HepG2 (cell line): ENCODE measurements at regions not wholly inside any gene's neighbourhood (a gene's known extent, or its start where the extent isn't known, plus 50 kb on each side); places are given as distances from the start of the nearest gene placed in this dataset.

ENCODE experiments used
- ATAC-seq: fragments of 200-7000 bp; cut with Tn5 transposase; 3 replicates; pipeline ENCODE4 v1.9.1; 2020; ENCODE audit warnings: mild to moderate bottlenecking, moderate library complexity
- BruUV-seq: library from RNA; stranded (reverse); fragments of 400-500 nt; replicated peaks from 2 replicates; lab custom pipeline; 2021; lab: Mats Ljungman, UMichigan
- CTCF ChIA-PET: fragments of 300-600 bp; formaldehyde crosslinking; extraction: SDS; loops from one replicate; lab custom pipeline; 2021; ENCODE audit warnings: low total read pairs, inconsistent platforms, low intra/inter-chr PET ratio; lab: Yijun Ruan, JAX
- POLR2A ChIA-PET: fragments of 350-600 bp; sonication (Branson Sonifier 250); formaldehyde crosslinking; loops from one replicate; lab custom pipeline; 2020; ENCODE audit warnings: antibody characterized with exemption, inconsistent platforms; lab: Yijun Ruan, JAX
- DNase-seq: peaks from one replicate; pipeline ENCODE4 v3.0.0-alpha.2; 2015; ENCODE audit warnings: low spot score
- FAIRE-seq: peaks from 3 replicates; lab custom pipeline; 2011; peaks lifted over from hg19 to GRCh38; lab: Jason Lieb, UNC
- H2AFZ ChIP-seq: one replicate; pipeline ENCODE4 v1.6.1; 2011; ENCODE audit warnings: low read length, inconsistent platforms
- H3K27ac ChIP-seq: fragments of 300-600 bp; 3 replicates; pipeline ENCODE4 v1.8.0; 2011; ENCODE audit warnings: mixed run types, mild to moderate bottlenecking, mixed read lengths, low read length, inconsistent platforms; ENCODE audit not compliant: insufficient read depth; ENCODE audit errors: extremely low read length
- H3K27me3 ChIP-seq, 2 experiments: fragments of 200-600 bp in 1 of 2; 2 replicates in 1 of 2; 3 replicates in 1 of 2; pipeline versions ENCODE4 v1.6.0 to v1.8.0; 2011; ENCODE audit warnings: low read length in 2 of 2, mild to moderate bottlenecking in 2 of 2, moderate library complexity in 2 of 2, inconsistent platforms in 1 of 2; ENCODE audit not compliant: insufficient read depth in 2 of 2, control insufficient read depth in 1 of 2
- H3K36me3 ChIP-seq, 2 experiments: fragments of 200-600 bp in 1 of 2; replicated peaks in 1 of 2; 2 replicates in 1 of 2; 3 replicates in 1 of 2; pipeline versions ENCODE4 v1.5.1 to v1.8.0; 2011; ENCODE audit warnings: low read length in 2 of 2, inconsistent platforms in 1 of 2; ENCODE audit not compliant: insufficient read depth in 2 of 2, control insufficient read depth in 1 of 2
- H3K4me1 ChIP-seq: 2 replicates; pipeline ENCODE4 v1.5.1; 2012; ENCODE audit warnings: low read length, inconsistent platforms; ENCODE audit not compliant: insufficient read depth
- H3K4me2 ChIP-seq: 2 replicates; pipeline ENCODE4 v1.6.0; 2011; ENCODE audit warnings: low read depth, low read length, inconsistent platforms
- H3K4me3 ChIP-seq, 3 experiments: fragments of 200-600 bp in 1 of 3; sonication (generic), shearing (Covaris generic) in 1 of 3; replicated peaks in 1 of 3; 2 replicates each; pipeline ENCODE4 v1.5.1; 2011 to 2016; ENCODE audit warnings: low read length in 3 of 3, inconsistent platforms in 2 of 3, low read depth in 2 of 3, mild to moderate bottlenecking in 2 of 3, control low read depth in 1 of 3, mixed read lengths in 1 of 3; ENCODE audit not compliant: insufficient read depth in 1 of 3
- H3K79me2 ChIP-seq: one replicate; pipeline ENCODE4 v1.6.1; 2011; ENCODE audit warnings: low read length, inconsistent platforms; ENCODE audit not compliant: insufficient read depth
- H3K9ac ChIP-seq: 2 replicates; pipeline ENCODE4 v1.6.0; 2011; ENCODE audit warnings: mild to moderate bottlenecking, low read depth, low read length, inconsistent platforms; ENCODE audit not compliant: insufficient read depth
- H3K9me3 ChIP-seq: 2 replicates; pipeline ENCODE4 v1.5.1; 2012; ENCODE audit warnings: mild to moderate bottlenecking, low read length
- H4K20me1 ChIP-seq: 2 replicates; pipeline ENCODE4 v1.6.0; 2011; ENCODE audit warnings: inconsistent platforms, mild to moderate bottlenecking, low read length, moderate library complexity; ENCODE audit not compliant: insufficient read depth
- CEBPB ChIP-seq: IDR thresholded peaks from 2 replicates; pipeline ENCODE4 v1.6.1; 2011; ENCODE audit warnings: low read depth, low read length, improper control_type of control experiment, borderline replicate concordance
- FOSL2 ChIP-seq: sonication (generic); formaldehyde crosslinking; IDR thresholded peaks from 2 replicates; pipeline ENCODE4 v1.4.0; 2020; ENCODE audit warnings: missing genetic modification reagents
- HNRNPUL1 ChIP-seq: fragments of 200-400 bp; formaldehyde crosslinking; IDR thresholded peaks from 2 replicates; pipeline ENCODE4 v1.6.1; 2017; ENCODE audit warnings: low read depth, mild to moderate bottlenecking, low read length, moderate library complexity
- MAFF ChIP-seq: IDR thresholded peaks from 2 replicates; pipeline ENCODE4 v1.6.1; 2011; ENCODE audit warnings: low read depth, low read length, improper control_type of control experiment
- MAFK ChIP-seq, 2 experiments: IDR thresholded peaks in 1 of 2; conservative IDR thresholded peaks in 1 of 2; 2 replicates each; pipeline ENCODE4 v1.6.1; 2011; ENCODE audit warnings: improper control_type of control experiment in 2 of 2, low read length in 2 of 2
- SMARCC2 ChIP-seq: fragments of 450-650 bp; IDR thresholded peaks from 2 replicates; pipeline ENCODE4 v1.6.1; 2017; ENCODE audit warnings: antibody characterized with exemption, mild to moderate bottlenecking
- ZFYVE20 ChIP-seq: sonication (generic); formaldehyde crosslinking; IDR thresholded peaks from 2 replicates; pipeline ENCODE4 v1.8.0; 2023; ENCODE audit warnings: low read depth, mild to moderate bottlenecking, moderate library complexity, missing genetic modification reagents, borderline replicate concordance
- ZMYM2 ChIP-seq: sonication (generic); formaldehyde crosslinking; IDR thresholded peaks from 2 replicates; pipeline ENCODE4 v1.8.0; 2022; ENCODE audit warnings: mild to moderate bottlenecking, missing genetic modification reagents
- ZNF225 ChIP-seq: sonication (generic); formaldehyde crosslinking; IDR thresholded peaks from 2 replicates; pipeline ENCODE4 v1.4.0; 2020; ENCODE audit warnings: mild to moderate bottlenecking, missing genetic modification reagents
- ZNF274 ChIP-seq: sonication (generic); formaldehyde crosslinking; IDR thresholded peaks from 2 replicates; pipeline ENCODE4 v1.5.1; 2020; ENCODE audit warnings: mild to moderate bottlenecking, missing genetic modification reagents
- ZNF816 ChIP-seq: sonication (generic); formaldehyde crosslinking; IDR thresholded peaks from 2 replicates; pipeline ENCODE4 v1.8.0; 2022; ENCODE audit warnings: missing genetic modification reagents, mild to moderate bottlenecking, borderline replicate concordance
- WGBS: methylation state at CpG from one replicate; pipeline ENCODE4 v1.1.6; 2017; ENCODE audit warnings: low lambda C conversion rate; 5-methylcytosine and 5-hydroxymethylcytosine counted together
- in situ Hi-C: cut with HindIII; loops from 2 replicates; pipeline ENCODE4 v1.10.0; 2017; ENCODE audit warnings: low pct_unique_long_range_greater_than_20kb; ENCODE audit not compliant: extremely low pct_ligation_motif_present
- intact Hi-C: fragments of 100-400 bp; cut with micrococcal nuclease; formaldehyde crosslinking; loops from one replicate; pipeline ENCODE4 v1.10.0; 2022; ENCODE audit not compliant: unreplicated experiment

- BruUV-seq: no TSS peak
- no peaks in the 10 kb centered on the region for H4K20me1 ChIP-seq
- FAIRE-seq (no peak), ATAC-seq (no peak), DNase-seq (no peak)
- no peak overlapping the region for H3K9ac ChIP-seq
- H3K4me3 ChIP-seq: no peak overlapping the region
- TF ChIP-seq ZNF816 (CRISPR knock-in tag) (no peak), SMARCC2 (no peak), HNRNPUL1 (no peak), CEBPB (peak; percentile 75; the same call in 1 of the 2 replicates), FOSL2 (CRISPR knock-in tag) (peak; percentile 72), ZFYVE20 (CRISPR knock-in tag) (no peak), ZNF225 (CRISPR knock-in tag) (no peak)
- no peak overlapping the region for H3K27ac ChIP-seq
- no peaks in the 10 kb centered on the region for H3K9me3 ChIP-seq
- no peaks in the 10 kb centered on the region for H3K4me1 ChIP-seq
- H3K4me2 ChIP-seq: no peak overlapping the region
- H2AFZ ChIP-seq: no peak overlapping the region
- H3K27me3 ChIP-seq: no peaks in the 10 kb centered on the region
- intact Hi-C loops (no loop called here), in situ Hi-C loops (no loop called here)
- ChIA-PET POLR2A (no interaction called here), CTCF (no interaction called here)
- no peaks in the 10 kb centered on the region for H3K36me3 ChIP-seq
- 2% methylated on average over 2 of the region's 2 CpGs for WGBS
- H3K79me2 ChIP-seq: no peaks in the 10 kb centered on the region
These were observed 91.1 kb upstream of the KCNA4 start for GRCh38 chr11:30107899-30108298.

GRCh38 chr11:30109774-30110173 lies 92.9 kb upstream of the KCNA4 start:
- BruUV-seq: no TSS peak
- Histone ChIP-seq H3K36me3 (no peaks in the 10 kb centered on the region), H3K4me1 (no peaks in the 10 kb centered on the region), H3K4me2 (no peak overlapping the region), H3K79me2 (no peaks in the 10 kb centered on the region), H3K4me3 (no peak overlapping the region), H3K9ac (no peak overlapping the region), H3K27ac (no peak overlapping the region), H2AFZ (no peak overlapping the region), H3K27me3 (no peaks in the 10 kb centered on the region), H3K9me3 (no peaks in the 10 kb centered on the region), H4K20me1 (no peaks in the 10 kb centered on the region)
- ChIA-PET CTCF (no interaction called here), POLR2A (no interaction called here)
- peak; percentile 56 to 69 for TF ChIP-seq MAFK (conservative IDR thresholded peaks at IDR 0.05 in 1 of 2, IDR thresholded peaks at IDR 0.05 in 1 of 2; ENCODE audit: low read length in 2 of 2)
- no peak for TF ChIP-seq ZMYM2 (CRISPR knock-in tag)
- TF ChIP-seq ZNF274 (CRISPR knock-in tag): no peak
- peak; percentile 64 for TF ChIP-seq MAFF
- ATAC-seq (no peak), DNase-seq (no peak), FAIRE-seq (no peak)
- in situ Hi-C loops: no loop called here
- intact Hi-C loops: no loop called here
- WGBS: 8% methylated on average over 4 of the region's 4 CpGs
